HG03575 (cell line): ENCODE measurements at regions not wholly inside any gene's neighbourhood (a gene's known extent, or its start where the extent isn't known, plus 50 kb on each side); places are given as distances from the start of the nearest gene placed in this dataset.

Experiments
- ATAC-seq: cut with Tn5 transposase; IDR thresholded peaks from one replicate; pipeline ENCODE4 v1.9.1; 2021; ENCODE audit not compliant: unreplicated experiment, insufficient number of reproducible peaks, low FRiP score; ENCODE audit errors: extremely low read depth

- no peak for ATAC-seq
Measured at GRCh38 chr6:113073611-113074191, 726.6 kb downstream of the RFPL4B start.

GRCh38 chr6:113076116-113076515, 729.0 kb downstream of the RFPL4B start:
- no peak for ATAC-seq

GRCh38 chr6:113076816-113077215, 729.7 kb downstream of the RFPL4B start:
- no peak for ATAC-seq

- ATAC-seq: no peak
Measured at GRCh38 chr6:113077794-113078193, 730.7 kb downstream of the RFPL4B start.

GRCh38 chr6:113078791-113079190, 731.7 kb downstream of the RFPL4B start:
- no peak for ATAC-seq

GRCh38 chr6:113082745-113083144, 735.6 kb downstream of the RFPL4B start:
- no peak for ATAC-seq

GRCh38 chr6:113083947-113084346, 736.8 kb downstream of the RFPL4B start:
- ATAC-seq: no peak

- no peak for ATAC-seq
Measured at GRCh38 chr6:113089056-113089455, 741.9 kb downstream of the RFPL4B start.

- ATAC-seq: no peak
Measured at GRCh38 chr6:113092795-113093194, 745.7 kb downstream of the RFPL4B start.

GRCh38 chr6:113094779-113095178, 747.6 kb downstream of the RFPL4B start:
- ATAC-seq: no peak

GRCh38 chr6:113095841-113096240, 748.7 kb downstream of the RFPL4B start:
- no peak for ATAC-seq

GRCh38 chr6:113102761-113103160, 754.4 kb upstream of the MARCKS start:
- ATAC-seq: no peak

- no peak for ATAC-seq
Measured at GRCh38 chr6:113103634-113104361, 753.3 kb upstream of the MARCKS start.

- ATAC-seq: no peak
Measured at GRCh38 chr6:113104541-113104940, 752.6 kb upstream of the MARCKS start.

- no peak for ATAC-seq
Measured at GRCh38 chr6:113104951-113105350, 752.2 kb upstream of the MARCKS start.

- no peak for ATAC-seq
Measured at GRCh38 chr6:113110211-113110610, 746.9 kb upstream of the MARCKS start.

GRCh38 chr6:113111550-113111949, 745.6 kb upstream of the MARCKS start:
- no peak for ATAC-seq

GRCh38 chr6:113112086-113112485, 745.1 kb upstream of the MARCKS start:
- no peak for ATAC-seq

GRCh38 chr6:113115196-113115595, 741.9 kb upstream of the MARCKS start:
- no peak for ATAC-seq

- no peak for ATAC-seq
Measured at GRCh38 chr6:113120224-113120581, 736.9 kb upstream of the MARCKS start.
